K562 (cell line): ENCODE measurements at regions not wholly inside any gene's neighbourhood (a gene's known extent, or its start where the extent isn't known, plus 50 kb on each side); places are given as distances from the start of the nearest gene placed in this dataset.

ENCODE experiments used
- BACH1 ChIP-seq: fragments of 200-800 bp; sonication (Bioruptor generic); IDR thresholded peaks from 2 replicates; pipeline ENCODE4 v1.6.1; 2016; ENCODE audit warnings: missing genetic modification characterization, missing compliant biosample characterization
- CTBP1 ChIP-seq: fragments of 450-650 bp; IDR thresholded peaks from 2 replicates; pipeline ENCODE4 v1.6.1; 2016; ENCODE audit warnings: borderline replicate concordance
- HOXB6 ChIP-seq: fragments of 250-450 bp; sonication (Bioruptor Pico); IDR thresholded peaks from 2 replicates; pipeline ENCODE4 v1.5.1; 2022; ENCODE audit warnings: mild to moderate bottlenecking, borderline replicate concordance
- KAT7 ChIP-seq: sonication (generic); formaldehyde crosslinking; IDR thresholded peaks from 2 replicates; pipeline ENCODE4 v1.8.0; 2022; ENCODE audit warnings: missing genetic modification reagents, mild to moderate bottlenecking, borderline replicate concordance
- SIX5 ChIP-seq, 2 experiments: IDR thresholded peaks; 2 replicates each; pipeline ENCODE4 v1.6.1; 2011; ENCODE audit warnings: low read length in 2 of 2, borderline replicate concordance in 1 of 2, low read depth in 1 of 2, mild to moderate bottlenecking in 1 of 2, moderate library complexity in 1 of 2; ENCODE audit not compliant: insufficient read depth in 1 of 2
- SRSF7 ChIP-seq: fragments of 200-400 bp; formaldehyde crosslinking; optimal IDR thresholded peaks from 2 replicates; pipeline ENCODE3; 2017; ENCODE audit warnings: mild to moderate bottlenecking, low read depth, low read length
- TAF7 ChIP-seq: fragments of 450-650 bp; IDR thresholded peaks from 2 replicates; pipeline ENCODE4 v1.6.1; 2016; ENCODE audit warnings: missing genetic modification characterization, missing compliant biosample characterization
- ZBTB1 ChIP-seq: sonication (generic); formaldehyde crosslinking; IDR thresholded peaks from 2 replicates; pipeline ENCODE4 v1.8.1; 2023; ENCODE audit warnings: missing genetic modification reagents, low read depth, mild to moderate bottlenecking, borderline replicate concordance
- ZNF146 ChIP-seq: IDR thresholded peaks from one replicate; pipeline ENCODE4 v1.6.1; 2018; ENCODE audit warnings: missing compliant biosample characterization; ENCODE audit not compliant: unreplicated experiment
- ZNF584 ChIP-seq: fragments of 200-800 bp; sonication (Bioruptor generic); IDR thresholded peaks from 2 replicates; pipeline ENCODE4 v1.6.1; 2016; ENCODE audit warnings: low read depth, mild to moderate bottlenecking, missing genetic modification characterization, missing compliant biosample characterization
- TF ChIP-seq, protein P1 (sequence below): fragments of 250-450 bp; sonication (Bioruptor Pico); IDR thresholded peaks from 2 replicates; pipeline ENCODE4 v1.8.0; 2021; ENCODE audit warnings: mild to moderate bottlenecking, moderate library complexity
- TF ChIP-seq, protein P2 (sequence below): fragments of 450-650 bp; formaldehyde crosslinking; IDR thresholded peaks from 2 replicates; pipeline ENCODE4 v1.4.0; 2020; ENCODE audit warnings: mild to moderate bottlenecking, mixed read lengths
- TF ChIP-seq, protein P3 (sequence below): fragments of 250-450 bp; sonication (Bioruptor Pico); IDR thresholded peaks from 2 replicates; pipeline ENCODE4 v1.4.0; 2020
- TF ChIP-seq, protein P4 (sequence below): fragments of 450-650 bp; IDR thresholded peaks from 2 replicates; pipeline ENCODE4 v1.6.1; 2017; ENCODE audit warnings: antibody characterized with exemption, mild to moderate bottlenecking
- TF ChIP-seq, protein P5 (sequence below): sonication (generic); formaldehyde crosslinking; IDR thresholded peaks from 2 replicates; pipeline ENCODE4 v1.5.0; 2020; ENCODE audit warnings: missing genetic modification reagents

DNA sequence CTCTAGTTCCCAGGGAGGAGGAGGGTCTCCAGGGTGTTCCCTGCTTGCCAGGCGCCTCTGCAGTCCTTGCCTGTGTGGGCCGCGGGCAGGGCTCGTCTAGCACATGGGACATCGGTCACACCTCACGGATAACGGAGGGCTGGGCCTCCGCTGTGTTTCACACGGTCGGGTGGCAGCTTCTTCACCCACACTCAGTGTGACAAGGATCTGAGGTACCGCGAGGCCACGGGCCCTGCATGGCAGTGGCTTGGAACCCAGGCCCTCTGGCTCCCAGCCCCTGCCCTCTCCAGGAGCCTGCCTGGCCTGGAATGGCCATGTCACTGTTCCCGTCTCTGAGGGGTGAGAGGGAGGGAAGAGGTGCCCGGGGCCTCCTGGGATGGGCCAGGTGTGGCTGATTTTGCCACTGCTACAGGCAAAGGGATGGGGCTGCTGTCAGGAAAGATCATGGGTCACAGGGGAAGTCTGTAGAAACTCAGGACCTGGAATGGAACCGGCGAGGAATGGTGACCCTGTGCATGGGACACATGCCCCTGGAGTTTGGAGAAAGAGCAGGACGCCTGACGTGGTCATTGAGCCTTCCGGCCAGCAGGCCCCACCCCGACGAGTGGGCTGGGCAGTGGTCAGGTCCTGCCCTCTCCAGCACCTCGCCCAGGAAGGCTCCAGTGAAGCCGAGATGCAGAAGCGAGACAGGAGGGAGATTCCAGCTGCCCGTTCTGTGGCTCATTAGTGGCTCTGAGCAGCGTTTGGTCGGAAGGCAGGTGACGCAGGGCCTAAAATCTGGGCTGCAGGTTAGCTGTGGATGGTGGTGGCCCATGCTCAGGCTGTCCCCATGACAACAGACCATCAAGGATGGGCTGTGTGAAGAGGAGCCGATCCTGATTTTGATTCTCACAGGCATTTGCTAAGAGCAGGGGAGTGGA, 76.5 kb upstream of the GSE1 start (continued):
- TF ChIP-seq ZNF584 (no peak), SRSF7 (no peak), KAT7 (CRISPR knock-in tag) (no peak; the same call in 1 of the 2 replicates), ZBTB1 (CRISPR knock-in tag) (no peak), SIX5 (IDR thresholded peaks at IDR 0.05; ENCODE audit: borderline replicate concordance in 1 of 2, insufficient read depth in 1 of 2, low read depth in 1 of 2, low read length in 2 of 2) (no peak), HOXB6 (CRISPR knock-in tag) (no peak), ZNF146 (CRISPR knock-in tag) (no peak), BACH1 (tag) (no peak), CTBP1 (peak; percentile 32; the same call in 1 of the 2 replicates), TAF7 (tag) (no peak)
- TF ChIP-seq, protein P1, sequence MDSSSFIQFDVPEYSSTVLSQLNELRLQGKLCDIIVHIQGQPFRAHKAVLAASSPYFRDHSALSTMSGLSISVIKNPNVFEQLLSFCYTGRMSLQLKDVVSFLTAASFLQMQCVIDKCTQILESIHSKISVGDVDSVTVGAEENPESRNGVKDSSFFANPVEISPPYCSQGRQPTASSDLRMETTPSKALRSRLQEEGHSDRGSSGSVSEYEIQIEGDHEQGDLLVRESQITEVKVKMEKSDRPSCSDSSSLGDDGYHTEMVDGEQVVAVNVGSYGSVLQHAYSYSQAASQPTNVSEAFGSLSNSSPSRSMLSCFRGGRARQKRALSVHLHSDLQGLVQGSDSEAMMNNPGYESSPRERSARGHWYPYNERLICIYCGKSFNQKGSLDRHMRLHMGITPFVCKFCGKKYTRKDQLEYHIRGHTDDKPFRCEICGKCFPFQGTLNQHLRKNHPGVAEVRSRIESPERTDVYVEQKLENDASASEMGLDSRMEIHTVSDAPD (CRISPR knock-in tag) = no peak
- TF ChIP-seq, protein P2, sequence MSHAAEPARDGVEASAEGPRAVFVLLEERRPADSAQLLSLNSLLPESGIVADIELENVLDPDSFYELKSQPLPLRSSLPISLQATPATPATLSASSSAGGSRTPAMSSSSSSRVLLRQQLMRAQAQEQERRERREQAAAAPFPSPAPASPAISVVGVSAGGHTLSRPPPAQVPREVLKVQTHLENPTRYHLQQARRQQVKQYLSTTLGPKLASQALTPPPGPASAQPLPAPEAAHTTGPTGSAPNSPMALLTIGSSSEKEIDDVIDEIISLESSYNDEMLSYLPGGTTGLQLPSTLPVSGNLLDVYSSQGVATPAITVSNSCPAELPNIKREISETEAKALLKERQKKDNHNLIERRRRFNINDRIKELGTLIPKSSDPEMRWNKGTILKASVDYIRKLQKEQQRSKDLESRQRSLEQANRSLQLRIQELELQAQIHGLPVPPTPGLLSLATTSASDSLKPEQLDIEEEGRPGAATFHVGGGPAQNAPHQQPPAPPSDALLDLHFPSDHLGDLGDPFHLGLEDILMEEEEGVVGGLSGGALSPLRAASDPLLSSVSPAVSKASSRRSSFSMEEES (CRISPR knock-in tag) = no peak
- TF ChIP-seq, protein P3, sequence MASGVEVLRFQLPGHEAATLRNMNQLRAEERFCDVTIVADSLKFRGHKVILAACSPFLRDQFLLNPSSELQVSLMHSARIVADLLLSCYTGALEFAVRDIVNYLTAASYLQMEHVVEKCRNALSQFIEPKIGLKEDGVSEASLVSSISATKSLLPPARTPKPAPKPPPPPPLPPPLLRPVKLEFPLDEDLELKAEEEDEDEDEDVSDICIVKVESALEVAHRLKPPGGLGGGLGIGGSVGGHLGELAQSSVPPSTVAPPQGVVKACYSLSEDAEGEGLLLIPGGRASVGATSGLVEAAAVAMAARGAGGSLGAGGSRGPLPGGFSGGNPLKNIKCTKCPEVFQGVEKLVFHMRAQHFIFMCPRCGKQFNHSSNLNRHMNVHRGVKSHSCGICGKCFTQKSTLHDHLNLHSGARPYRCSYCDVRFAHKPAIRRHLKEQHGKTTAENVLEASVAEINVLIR = no peak
- TF ChIP-seq, protein P4, sequence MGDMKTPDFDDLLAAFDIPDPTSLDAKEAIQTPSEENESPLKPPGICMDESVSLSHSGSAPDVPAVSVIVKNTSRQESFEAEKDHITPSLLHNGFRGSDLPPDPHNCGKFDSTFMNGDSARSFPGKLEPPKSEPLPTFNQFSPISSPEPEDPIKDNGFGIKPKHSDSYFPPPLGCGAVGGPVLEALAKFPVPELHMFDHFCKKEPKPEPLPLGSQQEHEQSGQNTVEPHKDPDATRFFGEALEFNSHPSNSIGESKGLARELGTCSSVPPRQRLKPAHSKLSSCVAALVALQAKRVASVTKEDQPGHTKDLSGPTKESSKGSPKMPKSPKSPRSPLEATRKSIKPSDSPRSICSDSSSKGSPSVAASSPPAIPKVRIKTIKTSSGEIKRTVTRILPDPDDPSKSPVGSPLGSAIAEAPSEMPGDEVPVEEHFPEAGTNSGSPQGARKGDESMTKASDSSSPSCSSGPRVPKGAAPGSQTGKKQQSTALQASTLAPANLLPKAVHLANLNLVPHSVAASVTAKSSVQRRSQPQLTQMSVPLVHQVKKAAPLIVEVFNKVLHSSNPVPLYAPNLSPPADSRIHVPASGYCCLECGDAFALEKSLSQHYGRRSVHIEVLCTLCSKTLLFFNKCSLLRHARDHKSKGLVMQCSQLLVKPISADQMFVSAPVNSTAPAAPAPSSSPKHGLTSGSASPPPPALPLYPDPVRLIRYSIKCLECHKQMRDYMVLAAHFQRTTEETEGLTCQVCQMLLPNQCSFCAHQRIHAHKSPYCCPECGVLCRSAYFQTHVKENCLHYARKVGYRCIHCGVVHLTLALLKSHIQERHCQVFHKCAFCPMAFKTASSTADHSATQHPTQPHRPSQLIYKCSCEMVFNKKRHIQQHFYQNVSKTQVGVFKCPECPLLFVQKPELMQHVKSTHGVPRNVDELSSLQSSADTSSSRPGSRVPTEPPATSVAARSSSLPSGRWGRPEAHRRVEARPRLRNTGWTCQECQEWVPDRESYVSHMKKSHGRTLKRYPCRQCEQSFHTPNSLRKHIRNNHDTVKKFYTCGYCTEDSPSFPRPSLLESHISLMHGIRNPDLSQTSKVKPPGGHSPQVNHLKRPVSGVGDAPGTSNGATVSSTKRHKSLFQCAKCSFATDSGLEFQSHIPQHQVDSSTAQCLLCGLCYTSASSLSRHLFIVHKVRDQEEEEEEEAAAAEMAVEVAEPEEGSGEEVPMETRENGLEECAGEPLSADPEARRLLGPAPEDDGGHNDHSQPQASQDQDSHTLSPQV = peak; percentile 59
- TF ChIP-seq, protein P5, sequence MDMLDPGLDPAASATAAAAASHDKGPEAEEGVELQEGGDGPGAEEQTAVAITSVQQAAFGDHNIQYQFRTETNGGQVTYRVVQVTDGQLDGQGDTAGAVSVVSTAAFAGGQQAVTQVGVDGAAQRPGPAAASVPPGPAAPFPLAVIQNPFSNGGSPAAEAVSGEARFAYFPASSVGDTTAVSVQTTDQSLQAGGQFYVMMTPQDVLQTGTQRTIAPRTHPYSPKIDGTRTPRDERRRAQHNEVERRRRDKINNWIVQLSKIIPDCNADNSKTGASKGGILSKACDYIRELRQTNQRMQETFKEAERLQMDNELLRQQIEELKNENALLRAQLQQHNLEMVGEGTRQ = no peak
